GM23338 (cell line): ENCODE measurements at regions not wholly inside any gene's neighbourhood (a gene's known extent, or its start where the extent isn't known, plus 50 kb on each side); places are given as distances from the start of the nearest gene placed in this dataset.

ENCODE experiments used
- ATAC-seq: fragments of 200-7000 bp; cut with Tn5 transposase; 3 replicates; pipeline ENCODE4 v1.9.1; 2020
- DNase-seq: peaks from one replicate; pipeline ENCODE4 v3.0.0-alpha.2; 2015; ENCODE audit warnings: low spot score
- H2AFZ ChIP-seq: fragments of 200-600 bp; sonication (generic); 2 replicates; pipeline ENCODE4 v1.8.0; 2016; ENCODE audit warnings: antibody characterized with exemption, mild to moderate bottlenecking, moderate library complexity
- H3F3A ChIP-seq: fragments of 200-600 bp; sonication (generic); replicated peaks from 2 replicates; pipeline ENCODE4 v1.8.0; 2017; ENCODE audit warnings: antibody characterized with exemption, mixed run types, low read depth
- H3K27ac ChIP-seq: fragments of 200-600 bp; sonication (generic); 2 replicates; pipeline ENCODE4 v1.6.1; 2016; ENCODE audit warnings: low read depth
- H3K27me3 ChIP-seq: fragments of 200-600 bp; sonication (generic); 2 replicates; pipeline ENCODE4 v1.8.0; 2016; ENCODE audit warnings: mild to moderate bottlenecking, mixed run types, moderate library complexity; ENCODE audit not compliant: insufficient read depth
- H3K36me3 ChIP-seq: fragments of 200-600 bp; sonication (generic); 2 replicates; pipeline ENCODE4 v1.8.0; 2016; ENCODE audit warnings: mild to moderate bottlenecking; ENCODE audit not compliant: insufficient read depth
- H3K4me1 ChIP-seq: fragments of 200-600 bp; sonication (generic); 2 replicates; pipeline ENCODE4 v1.8.0; 2016; ENCODE audit warnings: mild to moderate bottlenecking, moderate library complexity; ENCODE audit not compliant: insufficient read depth
- H3K4me2 ChIP-seq: fragments of 200-600 bp; sonication (generic); 2 replicates; pipeline ENCODE4 v1.7.1; 2017; ENCODE audit warnings: mixed run types
- H3K4me3 ChIP-seq: fragments of 200-600 bp; sonication (generic); 2 replicates; pipeline ENCODE4 v1.6.1; 2016; ENCODE audit warnings: mixed run types
- H3K79me2 ChIP-seq: fragments of 200-600 bp; sonication (generic); replicated peaks from 2 replicates; pipeline ENCODE4 v1.8.0; 2017; ENCODE audit warnings: mild to moderate bottlenecking; ENCODE audit not compliant: insufficient read depth
- H3K9me2 ChIP-seq: fragments of 200-600 bp; sonication (generic); 2 replicates; pipeline ENCODE4 v1.8.0; 2017; ENCODE audit not compliant: insufficient read depth
- H4K20me1 ChIP-seq: fragments of 200-600 bp; sonication (generic); replicated peaks from 2 replicates; pipeline ENCODE4 v1.8.0; 2017; ENCODE audit warnings: mild to moderate bottlenecking; ENCODE audit not compliant: insufficient read depth
- H3K27ac Mint-ChIP-seq: 2 replicates; pipeline ENCODE4 v1.8.0; 2020; ENCODE audit warnings: inconsistent platforms, mild to moderate bottlenecking, moderate library complexity, mixed read lengths
- H3K27me3 Mint-ChIP-seq: 3 replicates; pipeline ENCODE4 v1.8.0; 2022; ENCODE audit warnings: low read depth, mild to moderate bottlenecking, moderate library complexity, mixed read lengths, inconsistent platforms; ENCODE audit not compliant: insufficient read depth, poor library complexity
- H3K36me3 Mint-ChIP-seq: 3 replicates; pipeline ENCODE4 v1.8.0; 2021; ENCODE audit warnings: low read depth, mild to moderate bottlenecking, inconsistent platforms, moderate library complexity, mixed read lengths
- H3K4me1 Mint-ChIP-seq: 3 replicates; pipeline ENCODE4 v1.8.0; 2020; ENCODE audit warnings: mild to moderate bottlenecking, inconsistent platforms, mixed read lengths
- H3K4me3 Mint-ChIP-seq: 3 replicates; pipeline ENCODE4 v1.8.0; 2021; ENCODE audit warnings: moderate library complexity, mild to moderate bottlenecking, inconsistent platforms, mixed read lengths
- H3K9me3 Mint-ChIP-seq: 3 replicates; pipeline ENCODE4 v1.8.0; 2020; ENCODE audit warnings: moderate library complexity, mild to moderate bottlenecking, inconsistent platforms, mixed read lengths
- CREB1 ChIP-seq: fragments of 250-450 bp; sonication (Bioruptor Pico); IDR thresholded peaks from 2 replicates; pipeline ENCODE4 v1.5.0; 2020; ENCODE audit warnings: low read depth, mild to moderate bottlenecking, moderate library complexity
- CTCF ChIP-seq, 2 experiments: fragments of 200-600 bp in 1 of 2; sonication (generic) in 1 of 2; conservative IDR thresholded peaks; 2 replicates each; pipeline versions ENCODE4 v1.5.1 to v1.6.1; 2016 to 2017; ENCODE audit warnings: antibody characterized with exemption in 2 of 2, low read depth in 2 of 2, mild to moderate bottlenecking in 2 of 2, moderate library complexity in 1 of 2
- EZH2phosphoT487 ChIP-seq: fragments of 200-600 bp; sonication (generic); IDR thresholded peaks from one replicate; pipeline ENCODE4 v1.8.1; 2018; ENCODE audit warnings: antibody characterized with exemption; ENCODE audit not compliant: unreplicated experiment
- JUNB ChIP-seq: IDR thresholded peaks from one replicate; pipeline ENCODE4 v1.6.1; 2016; ENCODE audit warnings: antibody characterized with exemption; ENCODE audit not compliant: unreplicated experiment
- POLR2AphosphoS5 ChIP-seq: IDR thresholded peaks from 2 replicates; pipeline ENCODE4 v1.6.1; 2016; ENCODE audit warnings: antibody characterized with exemption, low read depth
- REST ChIP-seq: IDR thresholded peaks from one replicate; pipeline ENCODE4 v1.6.1; 2018; ENCODE audit warnings: antibody characterized with exemption; ENCODE audit not compliant: unreplicated experiment
- STAT1 ChIP-seq: IDR thresholded peaks from one replicate; pipeline ENCODE4 v1.6.1; 2016; ENCODE audit warnings: antibody characterized with exemption; ENCODE audit not compliant: unreplicated experiment
- ZNF331 ChIP-seq: fragments of 250-450 bp; sonication (Bioruptor Pico); IDR thresholded peaks from 2 replicates; pipeline ENCODE4 v1.5.0; 2020; ENCODE audit warnings: low read depth, mild to moderate bottlenecking, moderate library complexity
- ZNF462 ChIP-seq: fragments of 250-450 bp; sonication (Bioruptor Pico); IDR thresholded peaks from 2 replicates; pipeline ENCODE4 v1.5.0; 2020; ENCODE audit warnings: mild to moderate bottlenecking, moderate library complexity

- H3F3A ChIP-seq: no peaks in the 10 kb centered on the region
- ATAC-seq (no peak), DNase-seq (no peak)
- Mint-ChIP-seq H3K36me3 (no peaks in the 10 kb centered on the region), H3K27ac (no peak overlapping the region), H3K9me3 (no peaks in the 10 kb centered on the region), H3K4me3 (no peak overlapping the region), H3K4me1 (peaks cover 5% of the 10 kb centered on the region), H3K27me3 (peaks cover 4% of the 10 kb centered on the region)
- H3K4me2 ChIP-seq: no peak overlapping the region
- no peaks in the 10 kb centered on the region for H3K4me1 ChIP-seq
- no peaks in the 10 kb centered on the region for H4K20me1 ChIP-seq
- no peaks in the 10 kb centered on the region for H3K27me3 ChIP-seq
- no peak overlapping the region for H3K27ac ChIP-seq
- no peaks in the 10 kb centered on the region for H3K79me2 ChIP-seq
- no peak overlapping the region for H3K4me3 ChIP-seq
- no peak overlapping the region; the same call in 1 of the 2 replicates for H2AFZ ChIP-seq
- TF ChIP-seq REST: no peak
- no peak for TF ChIP-seq POLR2AphosphoS5
- TF ChIP-seq CTCF (conservative IDR thresholded peaks at IDR 0.05; ENCODE audit: low read depth in 2 of 2): no peak
- TF ChIP-seq EZH2phosphoT487: no peak
- no peak for TF ChIP-seq ZNF331
- TF ChIP-seq JUNB: no peak
- no peak for TF ChIP-seq ZNF462 (CRISPR knock-in tag)
- TF ChIP-seq CREB1 (CRISPR knock-in tag): no peak
- TF ChIP-seq STAT1: no peak
- H3K36me3 ChIP-seq: no peaks in the 10 kb centered on the region
- H3K9me2 ChIP-seq: peaks cover 10% of the 10 kb centered on the region; the same call in 1 of the 2 replicates
Measured at GRCh38 chr10:61825628-61826027, 75.9 kb upstream of the ARID5B start.
